NCI-H2029 (cell line): ENCODE measurements at regions not wholly inside any gene's neighbourhood (a gene's known extent, or its start where the extent isn't known, plus 50 kb on each side); places are given as distances from the start of the nearest gene placed in this dataset.
"Not testable (repeated sequence)": the region's sequence is repeated elsewhere in the genome, so short reads cannot be mapped to it uniquely, and the experiment has no call there.

ENCODE experiments used
- DNase-seq: peaks from one replicate; lab custom pipeline; 2025; lab: John Stamatoyannopoulos, UW

- no peak for DNase-seq
These were observed 473.8 kb upstream of the HSF2 start for GRCh38 chr6:121925534-121926255.

- DNase-seq, result no peak
These were observed 470.2 kb upstream of the HSF2 start for GRCh38 chr6:121929301-121929700.

GRCh38 chr6:121932076-121932991 lies 467.1 kb upstream of the HSF2 start:
- no peak for DNase-seq

- no peak for DNase-seq
These were observed 465.0 kb upstream of the HSF2 start for GRCh38 chr6:121934451-121934850.

GRCh38 chr6:121940728-121941127 lies 458.7 kb upstream of the HSF2 start:
- no peak for DNase-seq

- DNase-seq, result no peak
These were observed 455.1 kb upstream of the HSF2 start for GRCh38 chr6:121944354-121944753.

GRCh38 chr6:121951123-121951522 lies 448.3 kb upstream of the HSF2 start:
- DNase-seq, result no peak

GRCh38 chr6:121951918-121952379 lies 447.5 kb upstream of the HSF2 start:
- DNase-seq, result no peak

- not testable (repeated sequence) for DNase-seq
These were observed 444.1 kb upstream of the HSF2 start for GRCh38 chr6:121955401-121955800.

- no peak for DNase-seq
These were observed 442.7 kb upstream of the HSF2 start for GRCh38 chr6:121956782-121957181.

GRCh38 chr6:121959501-121959900 lies 440.0 kb upstream of the HSF2 start:
- DNase-seq, result no peak

- no peak for DNase-seq
These were observed 437.8 kb upstream of the HSF2 start for GRCh38 chr6:121961619-121962125.

- no peak for DNase-seq
These were observed 435.6 kb upstream of the HSF2 start for GRCh38 chr6:121963826-121964225.

- DNase-seq, result no peak
These were observed 433.7 kb upstream of the HSF2 start for GRCh38 chr6:121965739-121966138.

GRCh38 chr6:121967631-121968030 lies 431.8 kb upstream of the HSF2 start:
- DNase-seq, result no peak

GRCh38 chr6:121971931-121972335 lies 427.5 kb upstream of the HSF2 start:
- DNase-seq, result no peak

- DNase-seq, result no peak
These were observed 414.5 kb upstream of the HSF2 start for GRCh38 chr6:121984956-121985355.

GRCh38 chr6:121993362-121993761 lies 406.1 kb upstream of the HSF2 start:
- DNase-seq, result no peak

- DNase-seq, result no peak
These were observed 404.5 kb upstream of the HSF2 start for GRCh38 chr6:121994919-121995318.

GRCh38 chr6:121998631-121999030 lies 400.8 kb upstream of the HSF2 start:
- no peak for DNase-seq

GRCh38 chr6:121999456-122000065 lies 399.9 kb upstream of the HSF2 start:
- no peak for DNase-seq

- DNase-seq, result no peak
These were observed 393.8 kb upstream of the HSF2 start for GRCh38 chr6:122005661-122006060.
